GM13977 (cell line): ENCODE measurements at regions not wholly inside any gene's neighbourhood (a gene's known extent, or its start where the extent isn't known, plus 50 kb on each side); places are given as distances from the start of the nearest gene placed in this dataset.

Experiments used
- DNase-seq: peaks from one replicate; pipeline ENCODE4 v3.0.0; 2012; ENCODE audit warnings: low spot score
- in situ Hi-C: fragments of 300-500 bp; cut with MboI; formaldehyde crosslinking; loops from one replicate; pipeline ENCODE4 v1.12.0; 2022; ENCODE audit warnings: low sequenced_read_pairs, low pct_unique_long_range_greater_than_20kb, mixed read lengths, inconsistent platforms; ENCODE audit not compliant: unreplicated experiment
- TF ChIP-seq, protein P1 (sequence below): IDR thresholded peaks from 2 replicates; pipeline ENCODE4 v1.5.1; 2012; ENCODE audit warnings: mild to moderate bottlenecking, control low read depth; ENCODE audit not compliant: insufficient read depth; ENCODE audit errors: extremely low read depth, missing control alignments

DNA sequence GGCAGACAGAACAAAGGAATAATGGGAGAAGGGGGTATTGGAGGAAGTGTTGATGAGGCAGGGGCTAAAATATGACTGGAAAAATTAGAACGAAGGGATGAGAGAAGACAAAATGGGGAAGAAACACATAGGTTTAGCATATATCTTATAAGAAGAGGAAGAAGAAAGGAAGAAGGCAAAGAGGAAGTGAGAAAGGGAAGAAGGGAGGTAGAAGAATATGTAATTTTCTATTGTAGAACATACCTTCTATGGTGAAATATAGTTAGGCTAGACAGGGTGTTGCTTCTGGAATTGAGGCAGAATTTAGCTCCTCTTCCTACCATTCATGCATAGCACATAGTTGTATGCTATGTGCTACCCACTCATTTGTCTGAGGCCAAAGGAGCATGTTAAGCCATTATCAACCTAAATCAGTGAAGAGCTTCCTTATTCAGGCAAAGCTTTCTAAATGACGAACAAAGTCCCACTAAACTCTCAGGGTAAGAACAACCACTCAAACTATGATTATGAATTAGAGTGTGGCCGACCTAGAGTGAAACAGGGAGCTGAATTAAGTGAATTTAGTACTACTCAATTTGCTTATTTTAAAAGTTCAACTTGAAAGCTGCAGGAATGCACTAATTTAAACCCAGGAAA is 180.9 kb upstream of the GALNT5 start:
- DNase-seq = no peak
- in situ Hi-C loops = no loop called here
- TF ChIP-seq, protein P1, sequence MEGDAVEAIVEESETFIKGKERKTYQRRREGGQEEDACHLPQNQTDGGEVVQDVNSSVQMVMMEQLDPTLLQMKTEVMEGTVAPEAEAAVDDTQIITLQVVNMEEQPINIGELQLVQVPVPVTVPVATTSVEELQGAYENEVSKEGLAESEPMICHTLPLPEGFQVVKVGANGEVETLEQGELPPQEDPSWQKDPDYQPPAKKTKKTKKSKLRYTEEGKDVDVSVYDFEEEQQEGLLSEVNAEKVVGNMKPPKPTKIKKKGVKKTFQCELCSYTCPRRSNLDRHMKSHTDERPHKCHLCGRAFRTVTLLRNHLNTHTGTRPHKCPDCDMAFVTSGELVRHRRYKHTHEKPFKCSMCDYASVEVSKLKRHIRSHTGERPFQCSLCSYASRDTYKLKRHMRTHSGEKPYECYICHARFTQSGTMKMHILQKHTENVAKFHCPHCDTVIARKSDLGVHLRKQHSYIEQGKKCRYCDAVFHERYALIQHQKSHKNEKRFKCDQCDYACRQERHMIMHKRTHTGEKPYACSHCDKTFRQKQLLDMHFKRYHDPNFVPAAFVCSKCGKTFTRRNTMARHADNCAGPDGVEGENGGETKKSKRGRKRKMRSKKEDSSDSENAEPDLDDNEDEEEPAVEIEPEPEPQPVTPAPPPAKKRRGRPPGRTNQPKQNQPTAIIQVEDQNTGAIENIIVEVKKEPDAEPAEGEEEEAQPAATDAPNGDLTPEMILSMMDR = no peak

GRCh38 chr2:157077753-157078350 is 179.7 kb upstream of the GALNT5 start:
- TF ChIP-seq, protein P1 = no peak
- no peak for DNase-seq
- in situ Hi-C loops = no loop called here

DNA sequence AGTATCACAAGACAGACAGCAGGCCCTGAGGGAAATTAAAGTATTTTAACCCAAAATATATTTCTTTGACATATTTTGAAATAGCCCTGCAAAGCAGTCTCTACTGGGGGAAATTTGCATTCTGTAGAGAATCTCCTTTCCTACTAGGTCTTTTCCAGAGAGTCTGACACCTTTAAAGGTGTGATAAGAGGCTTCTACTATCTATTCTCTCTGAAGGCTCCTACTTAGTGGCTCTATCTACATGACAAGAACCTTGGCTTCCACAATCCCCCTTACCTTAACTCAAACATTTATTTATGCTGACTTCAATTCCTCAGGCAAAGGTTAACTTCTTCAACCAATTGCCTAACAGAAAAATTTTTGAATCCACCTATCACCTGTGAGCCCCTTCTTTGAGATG is 174.6 kb upstream of the GALNT5 start:
- in situ Hi-C loops = no loop called here
- TF ChIP-seq, protein P1 = no peak
- no peak for DNase-seq

DNA sequence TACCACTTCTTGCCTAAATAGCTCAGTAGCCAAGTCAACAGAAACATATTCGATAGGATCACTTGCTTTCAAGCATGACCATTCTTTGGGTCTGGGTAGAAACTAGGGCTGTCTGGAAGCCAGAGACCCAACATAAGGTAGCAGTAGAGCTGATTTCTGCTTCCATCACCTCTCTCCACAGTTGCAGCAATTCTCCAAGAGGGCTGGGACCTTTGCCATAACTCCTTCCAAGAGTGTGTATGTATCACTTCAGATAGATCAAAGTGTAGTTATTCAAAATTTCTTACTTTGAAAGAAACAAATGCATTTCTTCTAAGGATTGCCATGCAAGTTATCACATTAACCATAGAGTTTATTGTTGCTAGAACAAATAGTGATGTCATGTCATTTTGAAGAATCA is 172.0 kb upstream of the GALNT5 start:
- TF ChIP-seq, protein P1 = no peak
- DNase-seq = no peak
- in situ Hi-C loops = no loop called here

- in situ Hi-C loops = no loop called here
- TF ChIP-seq, protein P1 = no peak
These were observed 170.0 kb upstream of the GALNT5 start for GRCh38 chr2:157087373-157088002.

GRCh38 chr2:157093666-157094065 is 163.8 kb upstream of the GALNT5 start:
- TF ChIP-seq, protein P1 = no peak
- in situ Hi-C loops = no loop called here
- DNase-seq = no peak

More at GRCh38 chr2:157087373-157088002, 170.0 kb upstream of the GALNT5 start:
- DNase-seq = no peak
